ENCODE measurements at regions not wholly inside any gene's neighbourhood (a gene's known extent, or its start where the extent isn't known, plus 50 kb on each side); places are given as distances from the start of the nearest gene placed in this dataset.

GRCh38 chr10:21076381-21076780, 179.3 kb upstream of the NEBL start:
- no peaks in the 10 kb centered on the region for H3K79me2 ChIP-seq (ENCODE audit: low read length)
- no peaks in the 10 kb centered on the region for H3K27me3 ChIP-seq (ENCODE audit: low read depth, low read length)
- no peaks in the 10 kb centered on the region for H3K9me3 ChIP-seq (ENCODE audit: insufficient read depth, low read length)
- H3K4me2 ChIP-seq (ENCODE audit: low read length) = no peak overlapping the region
- H3K36me3 ChIP-seq (replicated peaks; ENCODE audit: low read depth, low read length) = no peaks in the 10 kb centered on the region
- no peak overlapping the region for H2AFZ ChIP-seq (ENCODE audit: low read depth, low read length)
- no peak for TF ChIP-seq EZH2phosphoT487 (IDR thresholded peaks at IDR 0.05; ENCODE audit: low read depth)
- no peak for TF ChIP-seq CTCF (IDR thresholded peaks at IDR 0.05; ENCODE audit: low read depth, low read length)
- H3K9ac ChIP-seq (ENCODE audit: low read length) = no peak overlapping the region
- no peak overlapping the region for H3K4me3 ChIP-seq (ENCODE audit: low read length)
- H3K27ac ChIP-seq (ENCODE audit: low read length) = no peak overlapping the region
- no peaks in the 10 kb centered on the region for H3K4me1 ChIP-seq (ENCODE audit: low read length)
- no peaks in the 10 kb centered on the region for H4K20me1 ChIP-seq (ENCODE audit: insufficient read depth, low read length)

- H3K27ac ChIP-seq (ENCODE audit: low read length) = no peak overlapping the region
- H3K9ac ChIP-seq (ENCODE audit: low read length) = no peak overlapping the region
- no peaks in the 10 kb centered on the region for H3K9me3 ChIP-seq (ENCODE audit: insufficient read depth, low read length)
- no peak overlapping the region for H2AFZ ChIP-seq (ENCODE audit: low read depth, low read length)
- H4K20me1 ChIP-seq (ENCODE audit: insufficient read depth, low read length) = no peaks in the 10 kb centered on the region
- H3K36me3 ChIP-seq (replicated peaks; ENCODE audit: low read depth, low read length) = no peaks in the 10 kb centered on the region
- H3K4me3 ChIP-seq (ENCODE audit: low read length) = no peak overlapping the region
- TF ChIP-seq EZH2phosphoT487 (IDR thresholded peaks at IDR 0.05; ENCODE audit: low read depth) = no peak
- TF ChIP-seq CTCF (IDR thresholded peaks at IDR 0.05; ENCODE audit: low read depth, low read length) = no peak
- no peaks in the 10 kb centered on the region for H3K27me3 ChIP-seq (ENCODE audit: low read depth, low read length)
- no peaks in the 10 kb centered on the region for H3K79me2 ChIP-seq (ENCODE audit: low read length)
- H3K4me1 ChIP-seq (ENCODE audit: low read length) = no peaks in the 10 kb centered on the region
- H3K4me2 ChIP-seq (ENCODE audit: low read length) = no peak overlapping the region
Observed at GRCh38 chr10:21075880-21076279, 178.8 kb upstream of the NEBL start.

- no peak overlapping the region for H3K4me2 ChIP-seq (ENCODE audit: low read length)
- H3K79me2 ChIP-seq (ENCODE audit: low read length) = no peaks in the 10 kb centered on the region
- no peaks in the 10 kb centered on the region for H3K4me1 ChIP-seq (ENCODE audit: low read length)
- no peak for TF ChIP-seq EZH2phosphoT487 (IDR thresholded peaks at IDR 0.05; ENCODE audit: low read depth)
- no peak for TF ChIP-seq CTCF (IDR thresholded peaks at IDR 0.05; ENCODE audit: low read depth, low read length)
- H3K9ac ChIP-seq (ENCODE audit: low read length) = no peak overlapping the region
- H3K9me3 ChIP-seq (ENCODE audit: insufficient read depth, low read length) = no peaks in the 10 kb centered on the region
- no peak overlapping the region for H3K4me3 ChIP-seq (ENCODE audit: low read length)
- H3K27me3 ChIP-seq (ENCODE audit: low read depth, low read length) = no peaks in the 10 kb centered on the region
- H3K36me3 ChIP-seq (replicated peaks; ENCODE audit: low read depth, low read length) = no peaks in the 10 kb centered on the region
- H2AFZ ChIP-seq (ENCODE audit: low read depth, low read length) = no peak overlapping the region
- H4K20me1 ChIP-seq (ENCODE audit: insufficient read depth, low read length) = no peaks in the 10 kb centered on the region
- H3K27ac ChIP-seq (ENCODE audit: low read length) = no peak overlapping the region
Observed at GRCh38 chr10:21071001-21071673, 174.0 kb upstream of the NEBL start.

GRCh38 chr10:21069929-21070700, 173.0 kb upstream of the NEBL start:
- H2AFZ ChIP-seq (ENCODE audit: low read depth, low read length) = no peak overlapping the region
- H3K4me3 ChIP-seq (ENCODE audit: low read length) = no peak overlapping the region
- no peaks in the 10 kb centered on the region for H3K36me3 ChIP-seq (replicated peaks; ENCODE audit: low read depth, low read length)
- no peak overlapping the region for H3K4me2 ChIP-seq (ENCODE audit: low read length)
- no peak overlapping the region for H3K27ac ChIP-seq (ENCODE audit: low read length)
- no peak overlapping the region for H3K9ac ChIP-seq (ENCODE audit: low read length)
- H3K4me1 ChIP-seq (ENCODE audit: low read length) = no peaks in the 10 kb centered on the region
- no peaks in the 10 kb centered on the region for H3K79me2 ChIP-seq (ENCODE audit: low read length)
- H3K27me3 ChIP-seq (ENCODE audit: low read depth, low read length) = no peaks in the 10 kb centered on the region
- TF ChIP-seq EZH2phosphoT487 (IDR thresholded peaks at IDR 0.05; ENCODE audit: low read depth) = no peak
- TF ChIP-seq CTCF (IDR thresholded peaks at IDR 0.05; ENCODE audit: low read depth, low read length) = no peak
- no peaks in the 10 kb centered on the region for H4K20me1 ChIP-seq (ENCODE audit: insufficient read depth, low read length)
- H3K9me3 ChIP-seq (ENCODE audit: insufficient read depth, low read length) = no peaks in the 10 kb centered on the region

Data from OCI-LY3 (cell line).